K562 (cell line): ENCODE measurements at regions not wholly inside any gene's neighbourhood (a gene's known extent, or its start where the extent isn't known, plus 50 kb on each side); places are given as distances from the start of the nearest gene placed in this dataset.

Source experiments
- ATAC-seq: fragments of 200-7000 bp; cut with Tn5 transposase; 3 replicates; pipeline ENCODE4 v1.9.1; 2020; ENCODE audit warnings: moderate library complexity
- BruUV-seq: library from RNA; stranded (reverse); fragments of 400-500 nt; replicated peaks from 2 replicates; lab custom pipeline; 2021; lab: Mats Ljungman, UMichigan
- CTCF ChIA-PET: fragments of 300-600 bp; formaldehyde crosslinking; extraction: SDS; loops from one replicate; lab custom pipeline; 2021; ENCODE audit warnings: low intra/inter-chr PET ratio; lab: Yijun Ruan, JAX
- POLR2A ChIA-PET: fragments of 300-600, 350-650 bp; sonication (Branson Sonifier 250); formaldehyde crosslinking; extraction: SDS; loops from one replicate; lab custom pipeline; 2021; ENCODE audit warnings: antibody characterized with exemption, inconsistent platforms; lab: Yijun Ruan, JAX
- DNase-seq, 4 experiments: peaks; one replicate each; pipeline versions ENCODE4 v3.0.0 to v3.0.0-alpha.2; 2011 to 2018; ENCODE audit warnings: low spot score in 3 of 4, mixed read lengths in 3 of 4; ENCODE audit errors: extremely low read depth in 1 of 4
- FAIRE-seq: peaks from 2 replicates; lab custom pipeline; 2011; peaks lifted over from hg19 to GRCh38; lab: Jason Lieb, UNC
- H2AFZ ChIP-seq: 2 replicates; pipeline ENCODE4 v1.6.0; 2011; ENCODE audit warnings: low read depth, low read length, control low read depth, inconsistent platforms
- H3K27ac ChIP-seq: fragments of 200-600 bp; 3 replicates; pipeline ENCODE4 v1.8.0; 2011; ENCODE audit warnings: low read depth, mild to moderate bottlenecking, control low read depth, inconsistent platforms, low read length, moderate library complexity, mixed read lengths; ENCODE audit errors: extremely low read depth
- H3K27me3 ChIP-seq, 2 experiments: fragments of 300-600 bp in 1 of 2; 2 replicates in 1 of 2; 3 replicates in 1 of 2; pipeline versions ENCODE4 v1.6.0 to v1.8.0; 2011; ENCODE audit warnings: inconsistent platforms in 2 of 2, low read length in 2 of 2, mild to moderate bottlenecking in 1 of 2, mixed read lengths in 1 of 2, moderate library complexity in 1 of 2; ENCODE audit not compliant: control insufficient read depth in 2 of 2, insufficient read depth in 2 of 2
- H3K36me3 ChIP-seq: fragments of 300-600 bp; 3 replicates; pipeline ENCODE4 v1.8.0; 2011; ENCODE audit warnings: mild to moderate bottlenecking, low read length, inconsistent platforms; ENCODE audit not compliant: control insufficient read depth, insufficient read depth
- H3K4me1 ChIP-seq, 2 experiments: fragments of 200-600 bp in 1 of 2; replicated peaks in 1 of 2; 2 replicates in 1 of 2; 3 replicates in 1 of 2; pipeline versions ENCODE4 v1.5.1 to v1.8.0; 2011; ENCODE audit warnings: inconsistent platforms in 2 of 2, low read length in 2 of 2, mild to moderate bottlenecking in 1 of 2, mixed read lengths in 1 of 2, moderate library complexity in 1 of 2; ENCODE audit not compliant: control insufficient read depth in 2 of 2, insufficient read depth in 2 of 2
- H3K4me2 ChIP-seq: 2 replicates; pipeline ENCODE4 v1.6.1; 2011; ENCODE audit warnings: low read length, control low read depth, inconsistent platforms, mixed read lengths; ENCODE audit not compliant: insufficient read depth
- H3K4me3 ChIP-seq: fragments of 200-600 bp; sonication (generic), shearing (Covaris generic); 2 replicates; pipeline ENCODE4 v1.5.1; 2016; ENCODE audit warnings: control low read depth, inconsistent platforms
- H3K79me2 ChIP-seq: fragments of 200-600 bp; 3 replicates; pipeline ENCODE4 v1.8.0; 2011; ENCODE audit warnings: low read length, inconsistent platforms; ENCODE audit not compliant: control insufficient read depth, insufficient read depth
- H3K9ac ChIP-seq, 2 experiments: 2 replicates each; pipeline versions ENCODE4 v1.6.0 to v1.6.1; 2011; ENCODE audit warnings: low read depth in 2 of 2, low read length in 2 of 2, control low read depth in 1 of 2, inconsistent platforms in 1 of 2, mild to moderate bottlenecking in 1 of 2, mixed read lengths in 1 of 2; ENCODE audit not compliant: insufficient read depth in 1 of 2
- H3K9me1 ChIP-seq: one replicate; pipeline ENCODE4 v1.6.0; 2011; ENCODE audit warnings: inconsistent platforms, mild to moderate bottlenecking, low read length, moderate library complexity; ENCODE audit not compliant: control insufficient read depth, insufficient read depth
- H3K9me3 ChIP-seq: replicated peaks from 2 replicates; pipeline ENCODE4 v1.5.1; 2011; ENCODE audit warnings: low read depth, low read length, inconsistent platforms; ENCODE audit not compliant: control insufficient read depth, insufficient read depth
- H4K20me1 ChIP-seq: replicated peaks from 2 replicates; pipeline ENCODE4 v1.6.1; 2011; ENCODE audit warnings: low read length, inconsistent platforms, mixed read lengths; ENCODE audit not compliant: control insufficient read depth, insufficient read depth
- EHMT2 ChIP-seq: fragments of 450-650 bp; IDR thresholded peaks from 2 replicates; pipeline ENCODE4 v1.6.1; 2018; ENCODE audit warnings: antibody characterized with exemption
- FOXM1 ChIP-seq, 2 experiments: fragments of 450-650 bp in 1 of 2; sonication (generic) in 1 of 2; formaldehyde crosslinking in 1 of 2; IDR thresholded peaks; 2 replicates each; pipeline versions ENCODE4 v1.6.1 to v1.9.0; 2017 to 2022; ENCODE audit warnings: low read depth in 2 of 2, mild to moderate bottlenecking in 2 of 2, missing genetic modification reagents in 1 of 2, moderate library complexity in 1 of 2
- L3MBTL2 ChIP-seq: fragments of 450-650 bp; IDR thresholded peaks from 2 replicates; pipeline ENCODE4 v1.6.1; 2016; ENCODE audit warnings: mild to moderate bottlenecking, moderate library complexity
- MEIS2 ChIP-seq: fragments of 450-650 bp; IDR thresholded peaks from 2 replicates; pipeline ENCODE4 v1.6.1; 2014; ENCODE audit warnings: mild to moderate bottlenecking; ENCODE audit not compliant: partially characterized antibody
- MXI1 ChIP-seq: IDR thresholded peaks from 2 replicates; pipeline ENCODE4 v1.6.1; 2011; ENCODE audit warnings: low read depth, mild to moderate bottlenecking, improper control_type of control experiment, low read length
- NCOA2 ChIP-seq, 2 experiments: fragments of 450-650 bp; IDR thresholded peaks; 2 replicates each; pipeline ENCODE4 v1.6.1; 2018; ENCODE audit warnings: mild to moderate bottlenecking in 2 of 2, moderate library complexity in 1 of 2; ENCODE audit not compliant: partially characterized antibody in 2 of 2
- NR2C1 ChIP-seq, 2 experiments: fragments of 450-650 bp; IDR thresholded peaks; 2 replicates each; pipeline ENCODE4 v1.6.1; 2017; ENCODE audit warnings: mild to moderate bottlenecking in 2 of 2, antibody characterized with exemption in 1 of 2, inconsistent platforms in 1 of 2, missing compliant biosample characterization in 1 of 2, missing genetic modification characterization in 1 of 2
- NR2C2 ChIP-seq, 2 experiments: fragments of 200-800 bp in 1 of 2; sonication (Bioruptor generic) in 1 of 2; sonication (generic) in 1 of 2; formaldehyde crosslinking in 1 of 2; IDR thresholded peaks; 2 replicates each; pipeline versions ENCODE4 v1.6.1 to v1.8.0; 2016 to 2022; ENCODE audit warnings: mild to moderate bottlenecking in 1 of 2, missing compliant biosample characterization in 1 of 2, missing genetic modification characterization in 1 of 2, missing genetic modification reagents in 1 of 2
- SRSF9 ChIP-seq: fragments of 200-400 bp; formaldehyde crosslinking; IDR thresholded peaks from 2 replicates; pipeline ENCODE4 v1.6.1; 2017; ENCODE audit warnings: low read depth, low read length, borderline replicate concordance
- ZFP1 ChIP-seq: fragments of 450-650 bp; formaldehyde crosslinking; IDR thresholded peaks from 2 replicates; pipeline ENCODE4 v1.4.0; 2020; ENCODE audit warnings: mild to moderate bottlenecking, mixed read lengths
- ZNF311 ChIP-seq: fragments of 250-450 bp; sonication (Bioruptor Pico); IDR thresholded peaks from 2 replicates; pipeline ENCODE4 v1.4.0; 2020; ENCODE audit warnings: mild to moderate bottlenecking, moderate library complexity
- WGBS: fragments of 100-300 bp; shearing (Covaris generic); methylation state at CpG from one replicate; pipeline ENCODE4 v1.1.6; 2016; ENCODE audit warnings: low coverage, mixed read lengths; ENCODE audit not compliant: insufficient coverage; ENCODE audit errors: missing lambda C conversion rate; 5-methylcytosine and 5-hydroxymethylcytosine counted together
- in situ Hi-C: fragments of 300-500 bp; cut with MboI; formaldehyde crosslinking; loops from 4 replicates; pipeline ENCODE4 v1.15.0; 2018; ENCODE audit warnings: inconsistent platforms, mixed read lengths
- intact Hi-C: fragments of 100-400 bp; cut with micrococcal nuclease; formaldehyde crosslinking; loops from 2 replicates; pipeline ENCODE4 v1.14.2; 2022
- TF ChIP-seq, protein P1 (sequence below): sonication (generic); formaldehyde crosslinking; IDR thresholded peaks from 2 replicates; pipeline ENCODE4 v1.8.0; 2022; ENCODE audit warnings: mild to moderate bottlenecking, missing genetic modification reagents
- TF ChIP-seq, protein P2 (sequence below): fragments of 450-650 bp; IDR thresholded peaks from 2 replicates; pipeline ENCODE4 v1.6.1; 2018; ENCODE audit warnings: mild to moderate bottlenecking, low read depth; ENCODE audit not compliant: partially characterized antibody
- TF ChIP-seq, protein P3 (sequence below), 3 experiments: fragments of 200-800 bp in 1 of 3; sonication (Bioruptor generic) in 1 of 3; sonication (generic) in 1 of 3; formaldehyde crosslinking in 1 of 3; IDR thresholded peaks; 2 replicates each; pipeline versions ENCODE4 v1.6.1 to v1.8.0; 2016 to 2022; ENCODE audit warnings: mild to moderate bottlenecking in 2 of 3, missing compliant biosample characterization in 2 of 3, missing genetic modification characterization in 2 of 3, missing genetic modification reagents in 1 of 3
- TF ChIP-seq, protein P4 (sequence below): fragments of 450-650 bp; IDR thresholded peaks from 2 replicates; pipeline ENCODE4 v1.6.1; 2017; ENCODE audit warnings: antibody characterized with exemption

DNA sequence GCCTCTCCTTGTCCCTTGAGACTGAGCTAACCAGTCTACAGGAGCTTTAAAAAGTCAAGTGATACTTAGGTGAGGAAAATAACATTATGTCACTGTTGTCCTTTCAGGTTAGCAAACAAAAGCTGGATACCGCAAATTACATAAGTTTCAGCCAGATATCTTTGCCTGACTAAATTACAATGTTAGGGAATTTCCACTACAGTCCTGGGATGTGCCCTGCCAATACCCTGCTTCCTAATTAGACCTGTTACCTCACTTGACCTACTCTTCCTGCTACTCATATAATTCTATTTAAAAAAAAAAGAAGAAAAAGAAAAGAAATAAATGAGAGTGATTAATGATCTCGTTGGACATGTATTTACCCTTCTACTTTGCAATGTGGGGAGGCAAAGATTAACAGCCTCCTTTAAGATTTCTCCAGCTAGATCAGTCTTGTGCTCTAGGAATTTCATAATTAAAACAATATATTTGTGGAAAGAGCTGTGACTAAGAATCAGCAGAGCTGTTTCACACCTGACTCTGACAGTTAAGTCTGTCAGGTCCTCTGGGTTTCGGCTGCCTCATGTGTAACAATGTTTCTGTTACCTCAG is 318.9 kb downstream of the HDGFL1 start:
- Histone ChIP-seq H4K20me1 (no peaks in the 10 kb centered on the region), H3K9me3 (no peaks in the 10 kb centered on the region), H3K9ac (no peak overlapping the region), H3K9me1 (no peaks in the 10 kb centered on the region), H2AFZ (no peak overlapping the region), H3K4me2 (no peak overlapping the region), H3K79me2 (no peaks in the 10 kb centered on the region), H3K27ac (no peak overlapping the region), H3K4me3 (no peak overlapping the region), H3K4me1 (no peaks in the 10 kb centered on the region), H3K36me3 (no peaks in the 10 kb centered on the region), H3K27me3 (no peaks in the 10 kb centered on the region)
- in situ Hi-C loops (no loop called here), intact Hi-C loops (no loop called here)
- POLR2A ChIA-PET = no interaction called here
- TF ChIP-seq EHMT2 (no peak), MXI1 (no peak), FOXM1 (IDR thresholded peaks at IDR 0.05; ENCODE audit: low read depth) (no peak), FOXM1 (CRISPR knock-in tag; IDR thresholded peaks at IDR 0.05; ENCODE audit: low read depth) (no peak), ZNF311 (CRISPR knock-in tag) (no peak), NR2C2 (CRISPR knock-in tag; IDR thresholded peaks at IDR 0.05) (no peak), NR2C2 (tag; IDR thresholded peaks at IDR 0.05) (no peak), SRSF9 (no peak), L3MBTL2 (no peak), NCOA2 (IDR thresholded peaks at IDR 0.05; ENCODE audit: partially characterized antibody in 2 of 2) (no peak), ZFP1 (CRISPR knock-in tag) (no peak), NR2C1 (IDR thresholded peaks at IDR 0.05) (no peak), NR2C1 (tag; IDR thresholded peaks at IDR 0.05) (no peak), MEIS2 (no peak)
- TF ChIP-seq, protein P1, sequence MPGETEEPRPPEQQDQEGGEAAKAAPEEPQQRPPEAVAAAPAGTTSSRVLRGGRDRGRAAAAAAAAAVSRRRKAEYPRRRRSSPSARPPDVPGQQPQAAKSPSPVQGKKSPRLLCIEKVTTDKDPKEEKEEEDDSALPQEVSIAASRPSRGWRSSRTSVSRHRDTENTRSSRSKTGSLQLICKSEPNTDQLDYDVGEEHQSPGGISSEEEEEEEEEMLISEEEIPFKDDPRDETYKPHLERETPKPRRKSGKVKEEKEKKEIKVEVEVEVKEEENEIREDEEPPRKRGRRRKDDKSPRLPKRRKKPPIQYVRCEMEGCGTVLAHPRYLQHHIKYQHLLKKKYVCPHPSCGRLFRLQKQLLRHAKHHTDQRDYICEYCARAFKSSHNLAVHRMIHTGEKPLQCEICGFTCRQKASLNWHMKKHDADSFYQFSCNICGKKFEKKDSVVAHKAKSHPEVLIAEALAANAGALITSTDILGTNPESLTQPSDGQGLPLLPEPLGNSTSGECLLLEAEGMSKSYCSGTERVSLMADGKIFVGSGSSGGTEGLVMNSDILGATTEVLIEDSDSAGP (CRISPR knock-in tag) = no peak
- TF ChIP-seq, protein P2, sequence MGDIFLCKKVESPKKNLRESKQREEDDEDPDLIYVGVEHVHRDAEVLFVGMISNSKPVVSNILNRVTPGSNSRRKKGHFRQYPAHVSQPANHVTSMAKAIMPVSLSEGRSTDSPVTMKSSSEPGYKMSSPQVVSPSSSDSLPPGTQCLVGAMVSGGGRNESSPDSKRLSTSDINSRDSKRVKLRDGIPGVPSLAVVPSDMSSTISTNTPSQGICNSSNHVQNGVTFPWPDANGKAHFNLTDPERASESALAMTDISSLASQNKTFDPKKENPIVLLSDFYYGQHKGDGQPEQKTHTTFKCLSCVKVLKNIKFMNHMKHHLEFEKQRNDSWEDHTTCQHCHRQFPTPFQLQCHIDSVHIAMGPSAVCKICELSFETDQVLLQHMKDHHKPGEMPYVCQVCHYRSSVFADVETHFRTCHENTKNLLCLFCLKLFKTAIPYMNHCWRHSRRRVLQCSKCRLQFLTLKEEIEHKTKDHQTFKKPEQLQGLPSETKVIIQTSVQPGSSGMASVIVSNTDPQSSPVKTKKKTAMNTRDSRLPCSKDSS = no peak
- TF ChIP-seq, protein P3, sequence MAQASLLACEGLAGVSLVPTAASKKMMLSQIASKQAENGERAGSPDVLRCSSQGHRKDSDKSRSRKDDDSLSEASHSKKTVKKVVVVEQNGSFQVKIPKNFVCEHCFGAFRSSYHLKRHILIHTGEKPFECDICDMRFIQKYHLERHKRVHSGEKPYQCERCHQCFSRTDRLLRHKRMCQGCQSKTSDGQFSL (CRISPR knock-in tag; IDR thresholded peaks at IDR 0.05) = no peak
- TF ChIP-seq, protein P3 (tag; IDR thresholded peaks at IDR 0.05) = no peak
- TF ChIP-seq, protein P4, sequence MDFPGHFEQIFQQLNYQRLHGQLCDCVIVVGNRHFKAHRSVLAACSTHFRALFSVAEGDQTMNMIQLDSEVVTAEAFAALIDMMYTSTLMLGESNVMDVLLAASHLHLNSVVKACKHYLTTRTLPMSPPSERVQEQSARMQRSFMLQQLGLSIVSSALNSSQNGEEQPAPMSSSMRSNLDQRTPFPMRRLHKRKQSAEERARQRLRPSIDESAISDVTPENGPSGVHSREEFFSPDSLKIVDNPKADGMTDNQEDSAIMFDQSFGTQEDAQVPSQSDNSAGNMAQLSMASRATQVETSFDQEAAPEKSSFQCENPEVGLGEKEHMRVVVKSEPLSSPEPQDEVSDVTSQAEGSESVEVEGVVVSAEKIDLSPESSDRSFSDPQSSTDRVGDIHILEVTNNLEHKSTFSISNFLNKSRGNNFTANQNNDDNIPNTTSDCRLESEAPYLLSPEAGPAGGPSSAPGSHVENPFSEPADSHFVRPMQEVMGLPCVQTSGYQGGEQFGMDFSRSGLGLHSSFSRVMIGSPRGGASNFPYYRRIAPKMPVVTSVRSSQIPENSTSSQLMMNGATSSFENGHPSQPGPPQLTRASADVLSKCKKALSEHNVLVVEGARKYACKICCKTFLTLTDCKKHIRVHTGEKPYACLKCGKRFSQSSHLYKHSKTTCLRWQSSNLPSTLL = no peak
- DNase-seq = no peak
- CTCF ChIA-PET = no interaction called here
- no peak for FAIRE-seq
- BruUV-seq = no TSS peak
- ATAC-seq = no peak
- WGBS = 6% methylated on average over 3 of the region's 3 CpGs
